K562 (cell line): ENCODE measurements at regions not wholly inside any gene's neighbourhood (a gene's known extent, or its start where the extent isn't known, plus 50 kb on each side); places are given as distances from the start of the nearest gene placed in this dataset.

Source experiments
- ATAC-seq: fragments of 200-7000 bp; cut with Tn5 transposase; 3 replicates; pipeline ENCODE4 v1.9.1; 2020; ENCODE audit warnings: moderate library complexity
- BruUV-seq: library from RNA; stranded (reverse); fragments of 400-500 nt; replicated peaks from 2 replicates; lab custom pipeline; 2021; lab: Mats Ljungman, UMichigan
- CTCF ChIA-PET: fragments of 300-600 bp; formaldehyde crosslinking; extraction: SDS; loops from one replicate; lab custom pipeline; 2021; ENCODE audit warnings: low intra/inter-chr PET ratio; lab: Yijun Ruan, JAX
- POLR2A ChIA-PET: fragments of 300-600, 350-650 bp; sonication (Branson Sonifier 250); formaldehyde crosslinking; extraction: SDS; loops from one replicate; lab custom pipeline; 2021; ENCODE audit warnings: antibody characterized with exemption, inconsistent platforms; lab: Yijun Ruan, JAX
- DNase-seq, 4 experiments: peaks; one replicate each; pipeline versions ENCODE4 v3.0.0 to v3.0.0-alpha.2; 2011 to 2018; ENCODE audit warnings: low spot score in 3 of 4, mixed read lengths in 3 of 4; ENCODE audit errors: extremely low read depth in 1 of 4
- FAIRE-seq: peaks from 2 replicates; lab custom pipeline; 2011; peaks lifted over from hg19 to GRCh38; lab: Jason Lieb, UNC
- H2AFZ ChIP-seq: 2 replicates; pipeline ENCODE4 v1.6.0; 2011; ENCODE audit warnings: low read depth, low read length, control low read depth, inconsistent platforms
- H3K27ac ChIP-seq: fragments of 200-600 bp; 3 replicates; pipeline ENCODE4 v1.8.0; 2011; ENCODE audit warnings: low read depth, mild to moderate bottlenecking, control low read depth, inconsistent platforms, low read length, moderate library complexity, mixed read lengths; ENCODE audit errors: extremely low read depth
- H3K27me3 ChIP-seq, 2 experiments: fragments of 300-600 bp in 1 of 2; 2 replicates in 1 of 2; 3 replicates in 1 of 2; pipeline versions ENCODE4 v1.6.0 to v1.8.0; 2011; ENCODE audit warnings: inconsistent platforms in 2 of 2, low read length in 2 of 2, mild to moderate bottlenecking in 1 of 2, mixed read lengths in 1 of 2, moderate library complexity in 1 of 2; ENCODE audit not compliant: control insufficient read depth in 2 of 2, insufficient read depth in 2 of 2
- H3K36me3 ChIP-seq: fragments of 300-600 bp; 3 replicates; pipeline ENCODE4 v1.8.0; 2011; ENCODE audit warnings: mild to moderate bottlenecking, low read length, inconsistent platforms; ENCODE audit not compliant: control insufficient read depth, insufficient read depth
- H3K4me1 ChIP-seq, 2 experiments: fragments of 200-600 bp in 1 of 2; replicated peaks in 1 of 2; 2 replicates in 1 of 2; 3 replicates in 1 of 2; pipeline versions ENCODE4 v1.5.1 to v1.8.0; 2011; ENCODE audit warnings: inconsistent platforms in 2 of 2, low read length in 2 of 2, mild to moderate bottlenecking in 1 of 2, mixed read lengths in 1 of 2, moderate library complexity in 1 of 2; ENCODE audit not compliant: control insufficient read depth in 2 of 2, insufficient read depth in 2 of 2
- H3K4me2 ChIP-seq: 2 replicates; pipeline ENCODE4 v1.6.1; 2011; ENCODE audit warnings: low read length, control low read depth, inconsistent platforms, mixed read lengths; ENCODE audit not compliant: insufficient read depth
- H3K4me3 ChIP-seq: fragments of 200-600 bp; sonication (generic), shearing (Covaris generic); 2 replicates; pipeline ENCODE4 v1.5.1; 2016; ENCODE audit warnings: control low read depth, inconsistent platforms
- H3K79me2 ChIP-seq: fragments of 200-600 bp; 3 replicates; pipeline ENCODE4 v1.8.0; 2011; ENCODE audit warnings: low read length, inconsistent platforms; ENCODE audit not compliant: control insufficient read depth, insufficient read depth
- H3K9ac ChIP-seq, 2 experiments: 2 replicates each; pipeline versions ENCODE4 v1.6.0 to v1.6.1; 2011; ENCODE audit warnings: low read depth in 2 of 2, low read length in 2 of 2, control low read depth in 1 of 2, inconsistent platforms in 1 of 2, mild to moderate bottlenecking in 1 of 2, mixed read lengths in 1 of 2; ENCODE audit not compliant: insufficient read depth in 1 of 2
- H3K9me1 ChIP-seq: one replicate; pipeline ENCODE4 v1.6.0; 2011; ENCODE audit warnings: inconsistent platforms, mild to moderate bottlenecking, low read length, moderate library complexity; ENCODE audit not compliant: control insufficient read depth, insufficient read depth
- H3K9me3 ChIP-seq: replicated peaks from 2 replicates; pipeline ENCODE4 v1.5.1; 2011; ENCODE audit warnings: low read depth, low read length, inconsistent platforms; ENCODE audit not compliant: control insufficient read depth, insufficient read depth
- H4K20me1 ChIP-seq: replicated peaks from 2 replicates; pipeline ENCODE4 v1.6.1; 2011; ENCODE audit warnings: low read length, inconsistent platforms, mixed read lengths; ENCODE audit not compliant: control insufficient read depth, insufficient read depth
- ATF1 ChIP-seq, 2 experiments: fragments of 450-650 bp in 1 of 2; IDR thresholded peaks; 2 replicates each; pipeline ENCODE4 v1.6.1; 2016; ENCODE audit warnings: missing compliant biosample characterization in 1 of 2, missing genetic modification characterization in 1 of 2
- DMBX1 ChIP-seq: fragments of 250-450 bp; sonication (Bioruptor Pico); IDR thresholded peaks from 2 replicates; pipeline ENCODE4 v1.8.0; 2022; ENCODE audit warnings: inconsistent platforms, mild to moderate bottlenecking, moderate library complexity, borderline replicate concordance
- DPF2 ChIP-seq: fragments of 450-650 bp; IDR thresholded peaks from 2 replicates; pipeline ENCODE4 v1.6.1; 2016
- ELF1 ChIP-seq: fragments of 200-800 bp; sonication (Bioruptor generic); IDR thresholded peaks from 2 replicates; pipeline ENCODE4 v1.6.1; 2016; ENCODE audit warnings: missing genetic modification characterization, missing compliant biosample characterization
- FOS ChIP-seq: IDR thresholded peaks from 3 replicates; pipeline ENCODE4 v1.6.1; 2011; ENCODE audit not compliant: insufficient read length; ENCODE audit errors: extremely low read depth
- FOXO4 ChIP-seq: fragments of 450-650 bp; formaldehyde crosslinking; IDR thresholded peaks from 2 replicates; pipeline ENCODE4 v1.4.0; 2020; ENCODE audit warnings: mild to moderate bottlenecking, moderate library complexity
- HMGN3 ChIP-seq: IDR thresholded peaks from 2 replicates; pipeline ENCODE4 v1.6.1; 2011; ENCODE audit warnings: borderline replicate concordance, low read depth, mild to moderate bottlenecking, mixed read lengths, low read length; ENCODE audit not compliant: insufficient read length; ENCODE audit errors: extremely low read depth
- MCM3 ChIP-seq: fragments of 450-650 bp; IDR thresholded peaks from 2 replicates; pipeline ENCODE4 v1.6.1; 2016
- NR3C1 ChIP-seq: sonication (generic); formaldehyde crosslinking; IDR thresholded peaks from 2 replicates; pipeline ENCODE4 v1.8.1; 2022; ENCODE audit warnings: missing genetic modification reagents
- POLR2A ChIP-seq: fragments of 450-650 bp; conservative IDR thresholded peaks from 2 replicates; pipeline ENCODE4 v1.6.1; 2016
- SFPQ ChIP-seq: fragments of 200-400 bp; formaldehyde crosslinking; IDR thresholded peaks from 2 replicates; pipeline ENCODE4 v1.6.1; 2017; ENCODE audit warnings: mild to moderate bottlenecking, low read depth, low read length, moderate library complexity
- SMAD3 ChIP-seq: fragments of 450-650 bp; formaldehyde crosslinking; conservative IDR thresholded peaks from 2 replicates; pipeline ENCODE4 v1.4.0; 2020; ENCODE audit warnings: mild to moderate bottlenecking
- SPI1 ChIP-seq: IDR thresholded peaks from 2 replicates; pipeline ENCODE4 v1.6.1; 2011; ENCODE audit warnings: low read depth, low read length, control low read depth, borderline replicate concordance
- ZNF311 ChIP-seq: fragments of 250-450 bp; sonication (Bioruptor Pico); IDR thresholded peaks from 2 replicates; pipeline ENCODE4 v1.4.0; 2020; ENCODE audit warnings: mild to moderate bottlenecking, moderate library complexity
- ZNF324 ChIP-seq: fragments of 250-450 bp; sonication (Bioruptor Pico); IDR thresholded peaks from 2 replicates; pipeline ENCODE4 v1.4.0; 2020; ENCODE audit warnings: mild to moderate bottlenecking
- WGBS: fragments of 100-300 bp; shearing (Covaris generic); methylation state at CpG from one replicate; pipeline ENCODE4 v1.1.6; 2016; ENCODE audit warnings: low coverage, mixed read lengths; ENCODE audit not compliant: insufficient coverage; ENCODE audit errors: missing lambda C conversion rate; 5-methylcytosine and 5-hydroxymethylcytosine counted together
- in situ Hi-C: fragments of 300-500 bp; cut with MboI; formaldehyde crosslinking; loops from 4 replicates; pipeline ENCODE4 v1.15.0; 2018; ENCODE audit warnings: inconsistent platforms, mixed read lengths
- intact Hi-C: fragments of 100-400 bp; cut with micrococcal nuclease; formaldehyde crosslinking; loops from 2 replicates; pipeline ENCODE4 v1.14.2; 2022
- TF ChIP-seq, protein P1 (sequence below): fragments of 450-650 bp; formaldehyde crosslinking; IDR thresholded peaks from 2 replicates; pipeline ENCODE4 v1.4.0; 2022; ENCODE audit warnings: mild to moderate bottlenecking, moderate library complexity

DNA sequence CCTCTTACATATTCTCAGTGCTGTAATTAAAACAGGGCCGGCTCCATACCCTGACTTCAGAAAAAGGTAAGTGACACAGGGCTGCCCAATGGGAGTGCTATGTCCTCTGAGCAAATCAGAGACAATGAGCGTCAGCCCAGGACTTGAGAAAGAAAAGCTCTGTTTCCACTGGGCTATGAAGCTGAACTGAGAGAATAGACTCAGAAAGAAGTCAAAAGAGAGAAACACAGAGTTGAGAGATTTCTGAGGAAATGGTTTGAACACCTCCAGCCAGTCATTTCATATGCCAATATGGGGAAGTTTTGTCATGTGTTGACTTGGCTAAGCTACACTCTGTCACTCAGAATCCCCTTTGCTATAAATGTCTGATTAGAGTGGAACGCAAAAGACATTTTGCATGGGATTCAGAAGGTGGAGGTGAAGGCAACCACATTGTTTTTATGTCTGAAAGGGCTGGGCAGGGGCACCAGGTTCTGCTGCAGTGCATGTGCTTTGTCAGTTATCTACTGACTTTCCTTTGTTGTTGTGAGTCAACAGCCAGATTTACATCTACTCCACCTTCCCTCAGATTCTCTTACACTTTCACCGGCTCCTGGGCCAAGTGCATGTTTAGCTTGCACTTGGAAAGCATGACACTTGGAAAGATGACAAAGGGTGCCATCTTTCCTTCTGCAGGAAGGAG is 313.3 kb downstream of the DUSP6 start:
- H3K9me1 ChIP-seq: no peaks in the 10 kb centered on the region
- H2AFZ ChIP-seq: no peak overlapping the region
- WGBS: 0% methylated on average over 4 of the region's 4 CpGs
- no TSS peak for BruUV-seq
- no peaks in the 10 kb centered on the region for H3K36me3 ChIP-seq
- intact Hi-C loops (no loop called here), in situ Hi-C loops (no loop called here)
- no peak overlapping the region for H3K4me2 ChIP-seq
- H3K27me3 ChIP-seq: no peaks in the 10 kb centered on the region
- no peaks in the 10 kb centered on the region for H4K20me1 ChIP-seq
- no peaks in the 10 kb centered on the region; a peak in 1 of 5 replicates for H3K4me1 ChIP-seq
- no peak for DNase-seq
- H3K9me3 ChIP-seq: no peaks in the 10 kb centered on the region
- ChIA-PET POLR2A (interaction anchor here (0.7 kb wide), 1 partner anchor 408 kb away, joined by 3 read pairs; no protein-coding TSS in a partner anchor), CTCF (no interaction called here)
- H3K27ac ChIP-seq: no peak overlapping the region
- no peak for FAIRE-seq
- no peak overlapping the region for H3K4me3 ChIP-seq
- no peak overlapping the region for H3K9ac ChIP-seq
- no peak for ATAC-seq
- H3K79me2 ChIP-seq: no peaks in the 10 kb centered on the region
- TF ChIP-seq SPI1 (no peak), FOXO4 (CRISPR knock-in tag) (no peak), HMGN3 (no peak), ELF1 (no peak), ATF1 (CRISPR knock-in tag; IDR thresholded peaks at IDR 0.05) (no peak), ATF1 (tag; IDR thresholded peaks at IDR 0.05) (no peak), ZNF324 (CRISPR knock-in tag) (no peak), SMAD3 (no peak), SFPQ (no peak), ZNF311 (CRISPR knock-in tag) (peak; percentile 82), MCM3 (no peak), POLR2A (no peak), FOS (no peak), DPF2 (no peak), NR3C1 (CRISPR knock-in tag) (no peak), DMBX1 (CRISPR knock-in tag) (peak; percentile 26; the same call in 1 of the 2 replicates)
- TF ChIP-seq, protein P1, sequence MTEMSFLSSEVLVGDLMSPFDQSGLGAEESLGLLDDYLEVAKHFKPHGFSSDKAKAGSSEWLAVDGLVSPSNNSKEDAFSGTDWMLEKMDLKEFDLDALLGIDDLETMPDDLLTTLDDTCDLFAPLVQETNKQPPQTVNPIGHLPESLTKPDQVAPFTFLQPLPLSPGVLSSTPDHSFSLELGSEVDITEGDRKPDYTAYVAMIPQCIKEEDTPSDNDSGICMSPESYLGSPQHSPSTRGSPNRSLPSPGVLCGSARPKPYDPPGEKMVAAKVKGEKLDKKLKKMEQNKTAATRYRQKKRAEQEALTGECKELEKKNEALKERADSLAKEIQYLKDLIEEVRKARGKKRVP (CRISPR knock-in tag): no peak
